Activated CD4-positive, alpha-beta T cell treated with anti-CD3 and anti-CD28 coated beads, Interleukin-10, Interleukin-2, amounts not matched to agents 100 ng/mL and 50 ng/mL, durations not matched to agents 16 hours and 8 hours (primary cell): ENCODE measurements at regions not wholly inside any gene's neighbourhood (a gene's known extent, or its start where the extent isn't known, plus 50 kb on each side); places are given as distances from the start of the nearest gene placed in this dataset.

Source experiments
- DNase-seq: peaks from one replicate; pipeline ENCODE4 v3.0.0-alpha.2; 2020

DNA sequence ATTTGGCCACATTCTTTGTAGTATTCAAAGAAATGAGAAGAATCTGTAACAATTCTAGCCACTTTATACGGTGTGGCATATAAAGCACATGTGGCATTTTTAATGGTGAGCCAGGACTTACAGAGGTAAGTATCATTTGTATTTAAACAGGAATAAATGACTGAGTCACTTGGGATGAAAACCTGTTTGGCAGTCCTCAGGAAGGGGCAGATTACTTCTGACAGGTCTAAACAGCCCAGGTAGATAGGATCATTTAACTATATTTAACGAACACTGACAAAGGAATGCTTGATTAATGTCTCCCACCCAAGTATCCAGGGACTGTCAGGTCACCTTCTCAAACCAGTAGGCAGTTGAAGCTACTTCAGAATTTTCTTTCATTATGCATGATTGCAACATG, 241.5 kb upstream of the SATB1 start:
- no peak for DNase-seq

DNA sequence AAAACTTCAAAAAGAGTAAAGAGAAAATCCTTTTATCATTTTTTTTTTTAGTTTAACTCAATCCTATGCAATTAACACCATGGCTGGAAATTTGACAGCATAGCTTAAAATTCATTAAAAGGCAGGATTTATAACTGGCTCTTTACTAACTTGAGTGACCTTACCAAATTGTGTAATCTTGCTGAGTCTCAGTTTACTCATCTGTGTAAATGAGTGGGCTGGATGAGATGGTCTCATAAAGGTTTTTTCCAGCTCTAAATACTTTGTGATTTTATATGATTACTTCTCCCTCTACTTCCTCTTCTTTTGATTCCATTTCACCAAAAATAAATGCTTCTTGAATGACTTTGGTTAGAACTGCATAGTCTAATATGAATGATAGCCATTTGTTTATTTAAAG, 234.9 kb upstream of the SATB1 start:
- DNase-seq = peak; percentile 75

DNA sequence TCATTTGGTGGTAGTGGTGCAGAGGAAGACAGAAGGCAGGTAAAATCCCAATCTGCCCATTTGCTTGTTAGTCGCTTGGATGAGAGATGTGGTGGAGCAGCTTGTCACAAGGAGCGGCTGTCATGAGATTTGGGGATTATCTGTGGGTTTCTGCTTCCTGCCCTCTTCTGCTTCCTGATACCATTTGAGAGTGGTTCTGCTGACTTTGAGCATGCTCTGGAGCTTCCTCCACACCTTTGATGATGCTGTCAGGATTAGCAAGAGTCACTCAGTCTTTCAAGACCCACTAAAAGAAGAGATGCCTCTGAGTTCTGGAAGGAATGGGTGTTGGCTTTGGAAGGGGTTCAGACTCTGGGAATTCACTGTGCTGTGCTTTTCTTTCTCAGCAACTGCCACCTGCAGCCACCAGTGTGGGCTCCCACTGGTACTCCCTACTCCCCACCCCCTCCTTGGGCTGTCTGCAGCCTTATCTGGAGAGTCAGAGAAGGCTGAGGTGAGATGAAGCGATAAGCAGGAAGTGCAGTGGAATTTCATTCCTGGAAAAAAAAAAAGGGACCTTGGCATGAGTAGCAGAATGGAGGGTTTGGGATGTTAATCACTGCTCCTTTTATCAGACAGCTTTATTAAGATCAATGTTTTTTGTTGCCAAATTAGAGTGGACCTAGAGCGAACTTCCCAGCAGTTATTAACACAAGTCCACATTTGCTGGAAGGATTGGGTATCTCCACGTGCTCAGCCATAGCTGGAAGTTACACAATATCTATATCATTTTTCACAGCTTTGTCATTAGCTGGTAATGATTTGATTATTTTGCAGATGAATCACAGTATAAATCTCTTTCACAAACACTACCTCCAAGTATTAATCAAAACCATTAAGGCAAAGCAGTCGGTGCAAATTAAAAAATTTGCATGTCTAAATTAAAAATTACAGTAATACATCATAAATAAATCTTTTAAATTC, 233.0 kb upstream of the SATB1 start:
- DNase-seq = peak; percentile 85

DNA sequence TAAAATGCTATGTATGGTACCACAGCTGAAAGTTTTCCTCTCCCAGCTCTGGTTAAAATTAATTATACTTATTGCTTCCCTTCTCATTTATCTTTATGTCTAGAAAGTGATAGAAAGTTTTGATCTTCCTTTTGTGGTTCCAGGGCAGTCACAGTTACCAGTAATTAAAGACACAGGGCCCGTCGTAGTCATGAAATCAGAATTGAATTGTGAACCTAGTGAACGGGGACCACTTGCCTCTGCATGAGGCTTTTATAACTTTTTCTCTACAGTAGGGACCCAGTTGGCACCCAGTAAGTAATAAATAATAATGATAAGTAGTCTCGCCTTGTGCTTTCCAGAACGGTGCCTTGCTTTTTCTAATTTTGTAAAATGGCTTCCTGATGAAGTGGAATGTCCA, 231.7 kb upstream of the SATB1 start:
- no peak for DNase-seq

DNA sequence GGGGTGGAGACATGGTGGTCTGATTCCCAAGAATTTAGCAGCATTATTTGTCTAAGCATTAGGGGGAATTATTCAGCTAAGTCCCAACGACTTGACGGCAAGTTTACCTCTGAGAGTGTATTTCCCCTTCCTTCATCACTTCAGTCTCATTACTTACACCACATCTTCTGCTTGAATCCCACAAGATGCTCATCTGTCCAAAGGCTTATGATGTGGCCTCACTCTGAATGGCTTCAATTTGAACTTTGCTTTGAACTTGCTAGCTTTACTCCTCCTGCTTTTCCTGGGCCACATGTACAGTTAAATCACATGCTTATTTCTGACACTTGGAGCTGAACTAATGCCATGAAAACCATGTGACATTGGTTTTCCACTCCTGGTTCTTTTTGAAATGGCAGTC, 231.3 kb upstream of the SATB1 start:
- DNase-seq = peak; percentile 51

DNA sequence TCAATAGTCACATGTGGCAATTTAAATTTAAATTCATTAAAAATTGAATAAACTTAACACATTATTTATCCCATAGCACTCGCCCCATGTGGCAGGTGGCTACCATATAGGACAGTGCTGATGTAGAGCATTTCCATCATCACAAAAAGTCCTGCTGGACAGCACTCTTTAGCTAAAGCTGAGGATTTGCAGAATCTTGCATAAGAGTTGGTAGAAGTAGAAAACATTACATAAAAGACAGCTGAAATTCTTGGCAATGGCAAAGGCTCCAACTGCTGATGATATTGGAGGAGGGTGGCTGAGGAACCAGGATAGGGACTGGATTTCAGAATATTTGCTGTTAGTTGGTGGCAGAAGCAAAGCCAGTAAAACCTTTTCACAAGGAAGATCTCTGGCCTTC, 230.7 kb upstream of the SATB1 start:
- DNase-seq = no peak

DNA sequence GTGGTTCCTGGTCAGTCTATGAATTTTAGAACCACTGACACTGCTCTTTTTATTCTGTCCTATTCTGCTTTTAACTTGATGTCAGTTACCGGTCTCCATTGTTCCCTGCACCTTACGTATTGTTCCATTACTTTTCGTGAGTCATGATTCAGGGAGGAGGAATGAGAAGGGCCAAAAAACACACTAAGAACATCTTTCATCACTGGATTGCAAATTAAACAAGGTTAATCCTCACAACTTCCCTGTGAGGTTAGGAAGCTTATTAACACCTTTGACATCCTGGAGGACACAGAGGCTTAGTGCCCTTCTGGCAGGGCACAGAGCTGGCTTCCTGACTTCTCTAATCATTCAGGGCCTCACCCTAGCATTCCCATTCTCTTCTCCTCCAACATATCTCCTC, 227.6 kb upstream of the SATB1 start:
- DNase-seq = no peak

DNA sequence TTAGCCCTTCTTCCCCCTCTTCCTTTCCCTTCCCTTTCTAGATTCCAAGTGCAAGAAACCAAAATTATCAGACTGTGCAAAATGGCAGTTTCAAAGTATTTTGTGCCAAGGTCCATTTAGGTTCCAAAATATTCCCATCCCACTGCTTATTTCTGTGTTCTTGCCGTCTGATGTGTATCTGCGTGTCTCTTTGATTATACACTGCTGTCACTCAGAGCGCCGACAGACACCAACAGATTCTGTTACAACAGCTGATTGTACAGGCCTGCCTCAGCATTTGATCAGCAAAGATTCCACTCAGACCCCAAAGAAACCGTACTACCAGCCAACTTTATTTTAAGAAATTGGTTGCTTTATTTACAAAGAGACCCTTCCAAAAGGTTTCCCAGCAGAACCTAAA, 225.6 kb upstream of the SATB1 start:
- DNase-seq = no peak

DNA sequence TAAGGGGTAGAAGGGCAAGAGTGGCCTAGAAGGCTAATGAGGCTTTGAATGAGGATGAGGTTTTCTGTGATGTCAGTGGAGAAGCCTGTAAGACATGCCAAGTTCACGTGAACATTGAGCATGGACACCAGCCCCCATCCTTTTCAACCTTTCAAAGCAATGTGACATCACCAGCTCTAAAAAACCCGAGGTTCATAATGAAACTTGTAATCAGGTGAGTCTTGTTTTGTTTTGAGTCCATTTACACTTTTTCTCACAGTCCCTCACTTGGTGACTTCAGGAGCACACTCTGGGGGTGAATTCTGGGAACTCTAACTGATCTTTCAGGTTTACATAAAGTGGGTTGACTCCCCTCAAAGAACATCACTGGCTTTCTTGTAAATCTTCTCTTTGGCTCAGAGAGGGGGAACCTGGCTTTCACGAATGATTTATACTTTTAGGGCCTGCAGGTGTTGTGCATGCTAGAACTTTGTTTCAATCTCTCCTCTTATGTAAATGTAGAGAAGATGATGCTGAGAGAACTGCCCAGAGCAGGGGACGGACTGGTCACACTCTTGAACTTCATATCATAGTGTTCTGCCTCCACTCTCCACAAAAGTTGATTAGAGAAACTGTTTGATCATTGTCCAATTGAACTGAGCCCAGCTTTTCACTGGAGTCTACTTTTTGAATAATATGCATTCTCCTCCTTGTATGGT, 224.7 kb upstream of the SATB1 start:
- peak; percentile 96 for DNase-seq

DNA sequence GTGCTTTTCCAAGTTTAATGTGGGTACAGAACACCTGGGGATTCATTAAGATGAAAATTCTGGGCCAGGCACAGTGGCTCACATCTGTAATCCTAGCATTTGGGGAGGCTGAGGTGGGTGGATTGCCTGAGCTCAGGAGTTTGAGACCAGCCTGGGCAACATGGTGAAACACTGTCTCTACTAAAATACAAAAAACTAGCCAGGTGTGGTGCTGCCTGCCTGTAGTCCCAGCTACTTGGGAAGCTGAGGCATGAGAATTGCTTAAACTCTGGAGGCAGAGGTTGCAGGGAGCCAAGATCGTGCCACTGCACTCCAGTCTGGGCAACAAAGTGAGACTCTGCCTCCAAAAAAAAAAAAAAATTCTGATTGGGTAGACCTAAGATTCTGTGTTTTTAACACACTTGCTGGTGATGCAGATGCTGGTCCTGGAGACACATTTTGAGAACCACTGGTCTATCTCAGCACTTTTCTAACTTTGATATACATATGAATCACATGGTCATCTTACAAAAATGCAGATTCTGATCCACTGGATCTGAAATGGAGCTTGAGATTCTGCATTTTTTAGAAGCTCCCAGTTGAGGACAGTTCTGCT, 223.8 kb upstream of the SATB1 start:
- DNase-seq = peak; percentile 65

DNA sequence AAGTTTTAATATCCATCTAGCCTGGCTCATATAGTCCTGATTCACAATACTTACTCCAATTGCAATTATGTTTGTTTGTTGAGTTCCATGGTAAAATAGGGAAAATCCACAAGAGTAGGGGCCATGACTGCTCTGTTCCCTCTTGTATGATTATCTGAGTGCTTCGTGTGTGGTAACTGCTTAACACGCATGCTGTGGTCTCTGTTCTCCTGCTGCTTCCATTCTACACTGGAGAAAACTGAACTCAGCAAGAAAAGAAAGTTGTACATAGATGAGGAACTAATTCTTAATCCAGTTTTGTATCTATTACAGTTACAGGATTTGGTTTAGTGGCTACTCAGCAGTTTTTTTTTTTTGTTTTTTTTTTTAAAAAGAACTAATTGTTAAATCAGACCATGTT, 223.0 kb upstream of the SATB1 start:
- DNase-seq = no peak

DNA sequence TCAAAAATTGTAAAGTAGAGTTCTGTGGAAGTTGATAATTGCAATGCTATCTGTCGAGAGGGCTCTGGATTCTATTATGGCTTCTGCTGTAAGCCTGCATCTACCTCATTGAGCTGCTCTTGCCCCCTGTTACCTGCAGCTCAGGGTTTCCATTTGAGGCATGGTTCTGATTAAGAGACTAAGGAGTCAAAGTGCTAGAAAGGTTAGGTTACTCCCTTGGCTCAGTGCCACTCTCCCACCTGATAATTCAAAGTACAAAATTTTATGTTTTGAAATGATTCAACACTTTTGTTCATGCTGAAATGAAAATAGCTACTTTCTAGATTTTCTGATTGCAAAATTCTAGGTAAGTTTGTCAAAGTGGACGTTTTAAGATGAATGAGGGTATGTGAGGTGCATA, 220.5 kb upstream of the SATB1 start:
- DNase-seq = peak; percentile 63

DNA sequence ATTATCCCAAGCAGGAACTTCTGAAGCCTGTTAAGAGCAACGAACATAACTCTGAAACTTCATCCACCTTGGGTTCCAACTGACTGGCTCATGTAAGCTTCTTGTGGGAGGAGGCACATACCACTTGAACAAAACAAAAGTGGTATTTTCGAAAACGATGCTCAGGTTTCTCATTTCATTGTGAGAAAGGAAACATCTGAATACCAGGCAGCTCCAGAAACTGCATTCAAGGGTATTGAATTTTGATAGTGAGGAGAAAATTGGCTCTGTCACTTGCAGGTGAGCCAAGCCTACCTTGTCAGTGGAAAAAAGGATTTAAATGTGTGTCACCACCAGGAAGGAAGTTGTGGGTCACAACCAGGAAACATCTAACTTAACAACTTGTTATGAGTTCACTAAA, 218.1 kb upstream of the SATB1 start:
- DNase-seq = peak; percentile 34

DNA sequence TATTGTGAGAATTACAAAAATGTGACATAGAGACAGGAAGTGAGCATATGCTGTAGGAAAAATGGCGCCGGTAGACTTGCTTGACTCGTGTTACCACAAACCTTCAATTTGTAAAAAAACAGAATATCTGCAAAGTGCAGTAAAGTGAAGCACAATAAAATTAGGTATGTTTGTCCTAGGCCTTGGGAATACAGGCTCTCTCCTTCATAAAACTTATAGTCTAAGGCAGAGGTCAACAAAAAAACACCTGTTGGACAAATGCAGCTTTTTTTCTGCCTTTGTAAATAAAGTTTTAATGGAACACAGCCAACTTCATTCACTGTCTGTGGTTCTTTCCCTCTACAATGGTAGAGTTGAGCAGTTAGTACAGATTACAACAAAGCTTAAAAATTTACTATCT, 216.8 kb upstream of the SATB1 start:
- DNase-seq = no peak

DNA sequence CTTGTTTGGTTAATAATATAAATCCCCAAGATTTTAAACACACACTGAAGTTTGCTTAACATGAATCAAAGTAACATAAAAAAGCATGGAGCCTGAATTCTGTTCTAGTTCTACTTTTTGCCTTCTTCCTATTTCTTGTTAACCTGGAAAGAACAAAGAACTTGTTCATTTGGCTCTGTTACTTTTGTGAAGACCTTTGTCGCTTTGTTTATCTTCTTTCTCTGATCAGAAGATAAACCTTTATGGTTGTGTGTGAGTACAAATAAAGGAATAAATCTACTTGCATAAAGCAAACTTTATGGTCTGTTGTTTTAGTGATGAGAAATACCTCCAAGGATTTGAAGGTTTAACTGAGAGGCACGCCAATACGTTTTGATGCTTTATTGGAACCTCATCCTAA, 210.1 kb upstream of the SATB1 start:
- no peak for DNase-seq

DNA sequence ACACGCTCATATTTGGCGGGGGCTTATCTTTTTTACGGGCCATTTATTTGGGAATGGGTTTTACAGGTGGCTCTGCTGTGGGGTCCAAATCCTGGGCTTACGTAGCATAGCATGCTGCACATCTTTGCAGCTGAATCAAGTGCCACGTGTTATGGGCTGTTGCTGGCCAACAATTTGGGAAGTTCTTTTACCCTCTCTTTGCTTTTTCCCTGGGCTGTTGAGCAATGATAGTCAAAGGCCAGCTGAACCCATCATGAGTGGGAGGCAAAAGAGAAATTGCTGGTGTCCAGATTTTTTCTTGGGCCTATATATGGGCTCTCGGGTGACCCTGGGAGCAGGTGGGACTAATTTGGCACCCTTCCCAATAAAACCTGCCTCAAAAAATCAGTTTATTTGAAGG, 209.3 kb upstream of the SATB1 start:
- no peak for DNase-seq

DNA sequence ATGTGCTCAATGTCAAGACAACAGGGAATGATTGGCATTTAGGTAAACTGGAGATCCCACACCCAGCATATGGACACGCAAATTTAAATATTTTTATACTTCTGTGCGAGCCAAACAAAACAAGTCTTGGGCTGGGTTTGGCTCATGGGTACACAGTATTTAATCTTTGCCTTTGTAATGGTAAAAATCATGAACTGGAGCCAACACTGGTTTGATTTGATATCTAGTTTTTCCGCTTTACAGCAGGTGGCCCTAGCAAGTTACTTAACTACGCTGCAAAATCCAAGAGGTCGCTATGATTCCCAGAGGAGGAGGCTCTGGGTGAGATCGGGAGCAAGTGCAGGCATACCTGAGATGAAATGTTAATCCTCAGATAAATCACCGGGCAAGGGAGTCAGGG, 207.9 kb upstream of the SATB1 start:
- no peak for DNase-seq

DNA sequence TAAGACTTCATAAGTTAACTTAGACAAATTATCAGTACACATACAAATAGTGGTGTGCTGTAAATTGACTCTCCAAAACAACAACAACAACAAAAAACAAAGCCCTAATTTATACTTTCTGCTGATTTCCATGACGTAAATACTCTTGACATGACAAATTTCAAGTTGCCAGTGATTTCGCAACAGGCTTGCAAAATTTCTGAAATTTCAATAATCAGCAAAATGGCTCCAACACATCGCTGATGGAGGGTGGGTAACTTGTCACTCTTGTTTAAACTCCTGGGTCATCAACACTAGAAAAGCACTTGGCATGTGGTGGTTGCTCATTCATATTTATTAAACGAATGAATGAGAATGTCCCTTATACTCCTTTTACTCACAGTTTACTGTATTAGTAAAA, 205.2 kb upstream of the SATB1 start:
- no peak for DNase-seq

DNA sequence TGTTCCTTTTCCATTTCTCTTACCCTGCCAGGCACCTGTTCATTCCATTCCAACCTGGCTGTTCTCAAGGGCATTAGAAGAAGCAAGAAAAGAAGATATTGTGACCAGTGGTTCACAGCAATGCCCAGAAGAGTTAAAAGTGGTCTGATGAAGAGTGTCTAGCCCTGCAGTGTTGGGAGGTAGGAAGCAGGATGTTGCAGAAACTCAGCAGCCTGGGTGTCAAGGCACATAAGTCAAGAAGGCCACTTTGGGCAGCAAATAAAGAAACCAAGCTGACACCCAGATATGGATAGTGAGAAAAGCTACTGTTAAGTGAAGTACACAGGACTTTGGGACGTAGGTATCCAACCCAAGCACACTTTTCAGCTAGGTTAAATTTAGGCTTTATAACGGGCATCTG, 199.9 kb upstream of the SATB1 start:
- DNase-seq = no peak

DNA sequence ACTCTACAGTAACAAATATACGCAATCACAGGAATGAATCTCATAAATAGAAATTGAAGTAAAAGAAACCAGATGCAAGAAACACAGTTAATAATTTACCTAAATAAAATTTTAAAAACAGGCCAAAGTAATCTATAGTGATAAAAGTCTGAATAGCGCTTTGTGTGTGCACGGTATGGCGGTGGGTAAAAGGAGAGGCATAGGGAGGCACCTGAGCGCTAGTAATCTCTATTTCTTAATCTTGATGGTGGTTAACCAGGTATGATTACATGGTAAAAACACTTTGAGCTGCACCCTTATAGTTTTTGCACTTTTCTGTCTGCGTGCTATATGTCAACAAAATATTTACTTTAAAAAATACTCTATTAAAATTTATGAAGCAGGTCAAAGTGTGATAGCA, 198.1 kb upstream of the SATB1 start:
- no peak for DNase-seq

DNA sequence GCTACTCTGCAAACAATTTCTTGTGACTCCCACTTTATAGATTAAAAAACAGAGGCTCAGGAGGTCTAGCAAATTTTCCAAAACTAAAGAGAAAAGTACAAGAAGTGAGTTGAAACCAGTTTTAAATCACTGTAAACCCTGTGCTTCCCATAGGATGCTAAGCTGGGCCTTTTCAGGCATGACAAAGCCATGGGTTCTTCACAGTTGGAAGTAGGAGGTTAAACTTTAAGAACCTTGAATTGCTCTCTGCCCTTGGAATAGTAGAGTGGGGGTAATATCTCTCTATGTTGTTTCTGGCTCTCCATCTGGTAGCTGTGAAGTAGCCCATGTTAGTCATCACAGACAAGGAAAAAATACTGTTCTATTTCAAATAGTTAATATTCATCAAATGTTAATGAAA, 193.6 kb upstream of the SATB1 start:
- DNase-seq = no peak

DNA sequence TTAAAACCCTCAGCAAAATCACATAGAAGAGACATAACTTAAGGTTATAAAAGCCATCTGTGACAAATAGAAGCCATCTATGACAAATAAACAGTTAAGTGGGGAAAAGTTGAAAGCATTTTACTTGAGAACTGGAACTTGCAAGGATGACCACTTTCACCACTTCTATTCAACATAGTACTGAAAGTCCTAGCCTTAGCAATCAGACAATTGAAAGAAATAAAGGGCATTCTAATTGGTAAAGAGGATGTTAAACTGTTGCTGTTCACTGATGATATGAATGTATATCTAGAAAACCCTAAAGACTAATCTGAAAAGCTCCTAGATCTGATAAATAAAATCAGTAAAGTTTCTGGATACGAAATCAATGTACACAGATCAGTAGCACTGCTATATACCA, 186.9 kb upstream of the SATB1 start:
- no peak for DNase-seq

DNA sequence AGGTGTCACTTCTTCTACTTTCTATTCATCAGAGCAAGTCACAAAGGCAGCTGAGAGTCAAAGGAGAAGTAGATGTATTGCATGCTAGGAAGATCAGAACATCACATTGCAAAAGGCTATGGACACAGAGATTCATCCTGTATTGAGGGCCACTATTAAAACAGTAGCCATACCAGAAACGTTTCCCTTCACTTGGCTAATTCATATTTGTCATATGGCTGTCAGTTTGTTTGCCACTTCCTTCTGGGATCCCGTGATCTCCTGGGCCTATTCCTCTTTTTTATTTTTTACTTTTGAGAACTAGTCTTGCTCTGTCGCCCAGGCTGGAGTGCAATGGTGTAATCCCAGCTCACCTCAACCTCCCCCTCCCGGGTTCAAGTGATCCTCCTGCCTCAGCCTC, 184.0 kb upstream of the SATB1 start:
- no peak for DNase-seq

DNA sequence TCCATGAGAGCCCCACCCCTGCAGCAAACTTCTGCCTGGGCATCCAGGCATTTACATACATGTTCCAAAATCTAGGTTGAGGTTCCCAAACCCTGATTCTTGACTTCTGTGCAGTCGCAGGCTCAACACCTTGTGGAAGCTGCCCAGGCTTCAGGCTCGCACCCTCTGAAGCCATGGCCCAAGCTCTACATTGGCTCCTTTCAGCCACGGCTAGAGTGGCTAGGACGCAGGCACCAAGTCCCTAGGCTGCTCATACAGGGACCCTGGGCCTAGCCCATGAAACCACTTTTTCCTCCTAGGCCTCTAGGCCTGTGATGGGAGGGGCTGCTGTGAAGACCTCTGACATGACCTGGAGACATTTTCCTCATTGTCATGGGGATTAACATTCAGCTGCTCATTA, 172.8 kb upstream of the SATB1 start:
- DNase-seq = no peak
